Keratinocyte (primary cell): ENCODE measurements at regions not wholly inside any gene's neighbourhood (a gene's known extent, or its start where the extent isn't known, plus 50 kb on each side); places are given as distances from the start of the nearest gene placed in this dataset.

Experiments
- CTCF ChIP-seq, 3 experiments: IDR thresholded peaks in 1 of 3; conservative IDR thresholded peaks in 1 of 3; optimal IDR thresholded peaks in 1 of 3; 2 replicates in 2 of 3; 3 replicates in 1 of 3; pipeline versions ENCODE3 to v1.5.1; 2011; ENCODE audit warnings: low read length in 3 of 3, mild to moderate bottlenecking in 3 of 3, moderate library complexity in 2 of 3, control low read depth in 1 of 3, inconsistent platforms in 1 of 3; ENCODE audit not compliant: insufficient read depth in 2 of 3; ENCODE audit errors: extremely low read depth in 1 of 3
- EZH2 ChIP-seq: IDR thresholded peaks from one replicate; pipeline ENCODE4 v1.6.1; 2012; ENCODE audit warnings: inconsistent platforms, mild to moderate bottlenecking, low read length, moderate library complexity

- TF ChIP-seq CTCF (optimal IDR thresholded peaks at IDR 0.05 in 1 of 3, IDR thresholded peaks at IDR 0.05 in 1 of 3, conservative IDR thresholded peaks at IDR 0.05 in 1 of 3; ENCODE audit: extremely low read depth in 1 of 3, insufficient read depth in 2 of 3, low read length in 3 of 3) (no peak), EZH2 (no peak)
Observed at GRCh38 chr7:69311489-69311888, 286.8 kb upstream of the AUTS2 start.
